ENCODE measurements at regions not wholly inside any gene's neighbourhood (a gene's known extent, or its start where the extent isn't known, plus 50 kb on each side); places are given as distances from the start of the nearest gene placed in this dataset.
A peak's percentile ranks its signal among the peaks of the same experiment; 100 is the strongest.

- H3K27ac ChIP-seq (ENCODE audit: low read depth in 1 of 2, low read length in 2 of 2): no peak overlapping the region
- no peaks in the 10 kb centered on the region for H3K27me3 ChIP-seq (ENCODE audit: control insufficient read depth in 4 of 4, insufficient read depth in 4 of 4, low read length in 3 of 4)
- DNase-seq (ENCODE audit: low spot score): no peak
- 83% methylated on average over 5 of the region's 5 CpGs for WGBS
- H3K9ac ChIP-seq (ENCODE audit: low read depth in 1 of 2, low read length in 2 of 2): no peak overlapping the region
- TF ChIP-seq HNF4A (conservative IDR thresholded peaks at IDR 0.05) (peak in 1 of 2 donors; percentile 24), REST (IDR thresholded peaks at IDR 0.05) (no peak), RXRA (IDR thresholded peaks at IDR 0.05) (peak; percentile 48 to 54), SP1 (IDR thresholded peaks at IDR 0.05) (peak; percentile 28)
- H3K36me3 ChIP-seq (ENCODE audit: control insufficient read depth in 4 of 4, insufficient read depth in 3 of 4, low read depth in 1 of 4, low read length in 3 of 4): no peaks in the 10 kb centered on the region
- H3K4me3 ChIP-seq (ENCODE audit: low read depth in 1 of 3, low read length in 3 of 3): no peak overlapping the region
- H3K4me1 ChIP-seq (ENCODE audit: control insufficient read depth in 4 of 4, insufficient read depth in 4 of 4, low read length in 3 of 4): peaks cover 0 to 10% (median 2%) of the 10 kb centered on the region in 4 donors
- no peaks in the 10 kb centered on the region for H3K9me3 ChIP-seq (ENCODE audit: control insufficient read depth in 4 of 4, low read length in 3 of 4)
These were observed 52.8 kb upstream of the FHL2 start for GRCh38 chr2:105451571-105452166.

GRCh38 chr2:105450471-105450870, 51.6 kb upstream of the FHL2 start:
- H3K4me1 ChIP-seq (ENCODE audit: control insufficient read depth in 4 of 4, insufficient read depth in 4 of 4, low read length in 3 of 4): peaks cover 0 to 7% (median 2%) of the 10 kb centered on the region in 4 donors
- H3K9me3 ChIP-seq (ENCODE audit: control insufficient read depth in 4 of 4, low read length in 3 of 4): no peaks in the 10 kb centered on the region
- no peak overlapping the region for H3K4me3 ChIP-seq (ENCODE audit: low read depth in 1 of 3, low read length in 3 of 3)
- no peaks in the 10 kb centered on the region for H3K36me3 ChIP-seq (ENCODE audit: control insufficient read depth in 4 of 4, insufficient read depth in 3 of 4, low read depth in 1 of 4, low read length in 3 of 4)
- H3K9ac ChIP-seq (ENCODE audit: low read depth in 1 of 2, low read length in 2 of 2): no peak overlapping the region
- no peak overlapping the region for H3K27ac ChIP-seq (ENCODE audit: low read depth in 1 of 2, low read length in 2 of 2)
- WGBS: 65% methylated on average over 6 of the region's 6 CpGs
- no peaks in the 10 kb centered on the region for H3K27me3 ChIP-seq (ENCODE audit: control insufficient read depth in 4 of 4, insufficient read depth in 4 of 4, low read length in 3 of 4)
- no peak for DNase-seq (ENCODE audit: low spot score)
- no peak for TF ChIP-seq HNF4A (conservative IDR thresholded peaks at IDR 0.05)
- TF ChIP-seq FOXA2 (IDR thresholded peaks at IDR 0.05): no peak
- TF ChIP-seq GABPA (IDR thresholded peaks at IDR 0.05 in 1 of 2, conservative IDR thresholded peaks at IDR 0.05 in 1 of 2): no peak
- TF ChIP-seq CTCF (IDR thresholded peaks at IDR 0.05; ENCODE audit: low read depth, low read length, missing input control): no peak
- TF ChIP-seq MAX (IDR thresholded peaks at IDR 0.05): no peak
- no peak for TF ChIP-seq EGR1 (IDR thresholded peaks at IDR 0.05; ENCODE audit: low read depth in 2 of 2)
- TF ChIP-seq FOXA1 (IDR thresholded peaks at IDR 0.05): no peak
- no peak for TF ChIP-seq HNF4G (IDR thresholded peaks at IDR 0.05)
- no peak for TF ChIP-seq NR2F2 (IDR thresholded peaks at IDR 0.05)
- no peak for TF ChIP-seq YY1 (IDR thresholded peaks at IDR 0.05)
- no peak for TF ChIP-seq RXRA (IDR thresholded peaks at IDR 0.05)
- no peak for TF ChIP-seq ZBTB33 (IDR thresholded peaks at IDR 0.05)
- TF ChIP-seq JUND (IDR thresholded peaks at IDR 0.05): no peak
- TF ChIP-seq ATF3 (IDR thresholded peaks at IDR 0.05): no peak
- TF ChIP-seq REST (IDR thresholded peaks at IDR 0.05): no peak
- no peak for TF ChIP-seq TAF1 (conservative IDR thresholded peaks at IDR 0.05)
- TF ChIP-seq SP1 (IDR thresholded peaks at IDR 0.05): no peak

Data from liver (tissue), 8 donors.